SU-DHL-6 (cell line): ENCODE measurements at regions not wholly inside any gene's neighbourhood (a gene's known extent, or its start where the extent isn't known, plus 50 kb on each side); places are given as distances from the start of the nearest gene placed in this dataset.

Source experiments
- EZH2phosphoT487 ChIP-seq: fragments of 200-600 bp; sonication (generic), shearing (Covaris generic); conservative IDR thresholded peaks from 2 replicates; pipeline ENCODE4 v1.6.1; 2018; ENCODE audit warnings: mild to moderate bottlenecking, antibody characterized with exemption, low read length, moderate library complexity, mixed read lengths
- TF ChIP-seq, protein P1 (sequence below): fragments of 200-600 bp; sonication (generic); IDR thresholded peaks from one replicate; pipeline ENCODE4 v1.5.1; 2017; ENCODE audit warnings: antibody characterized with exemption, mild to moderate bottlenecking, low read length, moderate library complexity; ENCODE audit not compliant: insufficient read depth, poor library complexity, severe bottlenecking

DNA sequence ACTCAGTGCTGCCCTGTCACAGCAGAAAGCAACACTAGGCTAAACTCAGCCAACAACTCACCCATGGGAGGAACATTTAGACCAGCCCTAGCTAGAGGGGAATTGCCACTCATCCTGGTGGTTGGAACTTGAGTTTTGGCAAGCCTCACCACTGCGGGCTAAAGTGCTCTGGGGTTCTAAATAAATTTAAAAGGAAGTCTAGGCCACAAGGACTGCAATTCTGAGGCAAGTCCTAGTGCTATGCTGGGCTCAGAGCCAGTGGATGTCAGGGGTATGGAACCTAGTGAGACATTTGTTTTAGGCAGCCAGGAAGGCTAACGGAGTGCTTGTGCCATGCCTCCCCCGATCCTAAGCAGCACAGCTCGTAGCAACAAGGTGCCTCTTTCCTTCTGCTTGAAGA lies 78.0 kb downstream of the RGS13 start:
- TF ChIP-seq, protein P1, sequence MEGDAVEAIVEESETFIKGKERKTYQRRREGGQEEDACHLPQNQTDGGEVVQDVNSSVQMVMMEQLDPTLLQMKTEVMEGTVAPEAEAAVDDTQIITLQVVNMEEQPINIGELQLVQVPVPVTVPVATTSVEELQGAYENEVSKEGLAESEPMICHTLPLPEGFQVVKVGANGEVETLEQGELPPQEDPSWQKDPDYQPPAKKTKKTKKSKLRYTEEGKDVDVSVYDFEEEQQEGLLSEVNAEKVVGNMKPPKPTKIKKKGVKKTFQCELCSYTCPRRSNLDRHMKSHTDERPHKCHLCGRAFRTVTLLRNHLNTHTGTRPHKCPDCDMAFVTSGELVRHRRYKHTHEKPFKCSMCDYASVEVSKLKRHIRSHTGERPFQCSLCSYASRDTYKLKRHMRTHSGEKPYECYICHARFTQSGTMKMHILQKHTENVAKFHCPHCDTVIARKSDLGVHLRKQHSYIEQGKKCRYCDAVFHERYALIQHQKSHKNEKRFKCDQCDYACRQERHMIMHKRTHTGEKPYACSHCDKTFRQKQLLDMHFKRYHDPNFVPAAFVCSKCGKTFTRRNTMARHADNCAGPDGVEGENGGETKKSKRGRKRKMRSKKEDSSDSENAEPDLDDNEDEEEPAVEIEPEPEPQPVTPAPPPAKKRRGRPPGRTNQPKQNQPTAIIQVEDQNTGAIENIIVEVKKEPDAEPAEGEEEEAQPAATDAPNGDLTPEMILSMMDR = no peak
- no peak for TF ChIP-seq EZH2phosphoT487
